ENCODE measurements at regions not wholly inside any gene's neighbourhood (a gene's known extent, or its start where the extent isn't known, plus 50 kb on each side); places are given as distances from the start of the nearest gene placed in this dataset.

DNA sequence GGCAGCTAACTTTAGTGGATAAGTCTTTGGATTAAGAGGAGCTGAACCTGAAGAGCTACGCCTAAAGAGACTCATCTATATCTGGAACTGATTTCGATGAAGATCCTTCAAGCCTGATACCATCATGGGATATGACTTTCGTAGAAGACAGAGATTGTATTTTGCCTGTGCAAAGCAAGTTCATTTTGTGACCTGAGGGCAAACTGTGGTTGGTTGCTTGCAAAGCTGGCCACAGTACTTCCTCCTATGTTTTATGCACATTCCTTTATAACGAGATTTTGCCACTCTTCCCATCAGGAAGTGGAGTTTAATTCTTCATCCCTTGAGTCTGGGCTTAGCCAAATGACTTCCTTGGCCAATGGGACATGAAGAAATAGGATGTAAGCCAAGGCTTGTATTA lies 519.3 kb upstream of the NR3C2 start:
- no peak overlapping the region for H3K4me3 ChIP-seq (ENCODE audit: extremely low read depth in 1 of 4, insufficient read depth in 2 of 4, low read depth in 3 of 4, low read length in 4 of 4)
- H3K4ac ChIP-seq (replicated peaks; ENCODE audit: insufficient read length, low read depth, low read length), result no peak overlapping the region
- 89% methylated on average over 4 of the region's 4 CpGs; no CpG with 5 or more reads in 1 of the 2 experiments for WGBS, 2 experiments (ENCODE audit: extremely low coverage in 1 of 2, insufficient coverage in 1 of 2, insufficient read length in 1 of 2, insufficient replicate concordance in 2 of 2, low coverage in 1 of 2, low lambda C conversion rate in 2 of 2, missing lambda C conversion rate in 1 of 2)
- H2BK5ac ChIP-seq (ENCODE audit: low read depth, low read length), result no peak overlapping the region
- H3K23ac ChIP-seq (ENCODE audit: insufficient read length), result no peak overlapping the region
- H3K27me3 ChIP-seq (replicated peaks in 1 of 4; ENCODE audit: control insufficient read depth in 3 of 4, extremely low read depth in 1 of 4, insufficient read depth in 3 of 4, low read length in 3 of 4), result no peaks in the 10 kb centered on the region
- no peak overlapping the region; the same call in 1 of the 2 replicates for H2AFZ ChIP-seq (ENCODE audit: low read length)
- no peak overlapping the region for H2BK12ac ChIP-seq (ENCODE audit: low read depth, low read length)
- H3K9ac ChIP-seq (replicated peaks in 1 of 4; ENCODE audit: extremely low read depth in 1 of 4, low read depth in 3 of 4, low read length in 3 of 4), result no peak overlapping the region
- no peak overlapping the region for H2BK15ac ChIP-seq (ENCODE audit: low read length)
- DNase-seq (ENCODE audit: low read depth in 1 of 2, low spot score in 2 of 2) (no peak), FAIRE-seq (no peak)
- H3K56ac ChIP-seq (replicated peaks; ENCODE audit: insufficient read length, low read depth, low read length), result no peak overlapping the region
- no peak overlapping the region for H3K27ac ChIP-seq (ENCODE audit: low read depth, low read length)
- ChIA-PET CTCF (ENCODE audit: partially characterized antibody) (interaction anchor here (1.0 kb wide), 1 partner anchor 308 kb away, joined by 3 read pairs; no protein-coding TSS in a partner anchor), POLR2A (ENCODE audit: partially characterized antibody) (no interaction called here)
- H3K79me1 ChIP-seq (ENCODE audit: low read depth, low read length), result no peaks in the 10 kb centered on the region
- no peaks in the 10 kb centered on the region for H3K36me3 ChIP-seq (ENCODE audit: control insufficient read depth in 2 of 4, insufficient read depth in 4 of 4, low read length in 3 of 4)
- no peak overlapping the region for H4K91ac ChIP-seq (replicated peaks; ENCODE audit: insufficient read length, low read length)
- H3K4me2 ChIP-seq (ENCODE audit: insufficient read depth in 1 of 2, low read depth in 2 of 2, low read length in 2 of 2), result no peak overlapping the region
- H3K14ac ChIP-seq (ENCODE audit: insufficient read length), result no peak overlapping the region
- no peaks in the 10 kb centered on the region for H3K23me2 ChIP-seq (ENCODE audit: low read depth, low read length)
- no peaks in the 10 kb centered on the region for H3K79me2 ChIP-seq (ENCODE audit: control insufficient read depth in 1 of 2, insufficient read depth in 2 of 2, low read length in 2 of 2)
- H2BK120ac ChIP-seq (replicated peaks; ENCODE audit: low read depth, low read length), result no peak overlapping the region
- no peaks in the 10 kb centered on the region for H4K20me1 ChIP-seq (replicated peaks in 1 of 2; ENCODE audit: control insufficient read depth in 1 of 2, insufficient read depth in 2 of 2, low read length in 2 of 2)
- H2BK20ac ChIP-seq (ENCODE audit: low read length), result no peak overlapping the region
- no peak overlapping the region for H4K8ac ChIP-seq (ENCODE audit: extremely low read depth, insufficient read depth, low read length)
- H3K18ac ChIP-seq (ENCODE audit: extremely low read depth, low read length), result no peak overlapping the region
- H4K5ac ChIP-seq (ENCODE audit: insufficient read length, low read depth, low read length), result no peak overlapping the region
- TF ChIP-seq CTCF (IDR thresholded peaks at IDR 0.05; ENCODE audit: control extremely low read depth in 1 of 3, insufficient read depth in 1 of 3, low read depth in 1 of 3, low read length in 3 of 3) (no peak), PHF8 (conservative IDR thresholded peaks at IDR 0.05; ENCODE audit: low read depth, low read length) (no peak), YY1 (IDR thresholded peaks at IDR 0.05; ENCODE audit: low read depth, low read length) (no peak), CBX5 (IDR thresholded peaks at IDR 0.05; ENCODE audit: low read depth, low read length) (no peak), FOSL1 (IDR thresholded peaks at IDR 0.05; ENCODE audit: insufficient read depth, low read depth, low read length) (no peak), BRCA1 (IDR thresholded peaks at IDR 0.05; ENCODE audit: low read depth, low read length) (no peak), KDM4A (IDR thresholded peaks at IDR 0.05; ENCODE audit: low read depth, low read length, severe bottlenecking) (no peak), POLR2AphosphoS5 (IDR thresholded peaks at IDR 0.05; ENCODE audit: low read depth, low read length) (no peak), POLR2A (IDR thresholded peaks at IDR 0.05; ENCODE audit: control extremely low read depth in 1 of 2, low read depth in 2 of 2, low read length in 2 of 2) (no peak)
- no peaks in the 10 kb centered on the region for H3K4me1 ChIP-seq (replicated peaks in 1 of 4; ENCODE audit: control insufficient read depth in 3 of 4, insufficient read depth in 4 of 4, low read length in 3 of 4)
- H3K9me3 ChIP-seq (ENCODE audit: insufficient read depth in 2 of 2, low read depth in 1 of 2, low read length in 1 of 2), result no peaks in the 10 kb centered on the region
- H2AK5ac ChIP-seq (ENCODE audit: low read depth, low read length), result no peak overlapping the region

Measured in H1 (cell line).